ENCODE measurements at regions not wholly inside any gene's neighbourhood (a gene's known extent, or its start where the extent isn't known, plus 50 kb on each side); places are given as distances from the start of the nearest gene placed in this dataset.

- TF ChIP-seq POLR2A (IDR thresholded peaks at IDR 0.05; ENCODE audit: low read length), result no peak
- TF ChIP-seq GATA1 (IDR thresholded peaks at IDR 0.05; ENCODE audit: low read depth, low read length), result no peak
Measured at GRCh38 chr12:114949058-114949820, 265.3 kb upstream of the TBX3 start.

Data from erythroblast (primary cell).